ENCODE measurements at regions not wholly inside any gene's neighbourhood (a gene's known extent, or its start where the extent isn't known, plus 50 kb on each side); places are given as distances from the start of the nearest gene placed in this dataset.

DNA sequence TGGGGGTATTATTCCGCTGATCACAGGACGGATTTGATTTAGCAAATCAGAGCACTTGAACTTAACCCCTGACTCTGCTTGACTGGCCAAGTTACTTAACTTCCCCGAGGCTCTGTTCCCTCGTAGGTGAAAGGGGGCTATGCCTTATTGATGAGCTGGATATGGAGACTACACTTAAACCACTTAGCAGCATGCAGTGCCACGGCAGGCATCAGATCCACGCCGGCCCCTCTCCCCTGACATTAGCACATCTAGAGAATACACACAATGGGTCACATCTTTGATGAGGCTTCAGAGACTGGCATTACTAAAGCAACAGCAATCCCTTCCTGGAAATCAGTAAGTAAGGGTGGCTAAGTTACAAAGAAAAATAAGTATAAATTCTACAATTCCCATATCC is 71.0 kb downstream of the ABCC12 start (continued):
- TF ChIP-seq, protein P1, sequence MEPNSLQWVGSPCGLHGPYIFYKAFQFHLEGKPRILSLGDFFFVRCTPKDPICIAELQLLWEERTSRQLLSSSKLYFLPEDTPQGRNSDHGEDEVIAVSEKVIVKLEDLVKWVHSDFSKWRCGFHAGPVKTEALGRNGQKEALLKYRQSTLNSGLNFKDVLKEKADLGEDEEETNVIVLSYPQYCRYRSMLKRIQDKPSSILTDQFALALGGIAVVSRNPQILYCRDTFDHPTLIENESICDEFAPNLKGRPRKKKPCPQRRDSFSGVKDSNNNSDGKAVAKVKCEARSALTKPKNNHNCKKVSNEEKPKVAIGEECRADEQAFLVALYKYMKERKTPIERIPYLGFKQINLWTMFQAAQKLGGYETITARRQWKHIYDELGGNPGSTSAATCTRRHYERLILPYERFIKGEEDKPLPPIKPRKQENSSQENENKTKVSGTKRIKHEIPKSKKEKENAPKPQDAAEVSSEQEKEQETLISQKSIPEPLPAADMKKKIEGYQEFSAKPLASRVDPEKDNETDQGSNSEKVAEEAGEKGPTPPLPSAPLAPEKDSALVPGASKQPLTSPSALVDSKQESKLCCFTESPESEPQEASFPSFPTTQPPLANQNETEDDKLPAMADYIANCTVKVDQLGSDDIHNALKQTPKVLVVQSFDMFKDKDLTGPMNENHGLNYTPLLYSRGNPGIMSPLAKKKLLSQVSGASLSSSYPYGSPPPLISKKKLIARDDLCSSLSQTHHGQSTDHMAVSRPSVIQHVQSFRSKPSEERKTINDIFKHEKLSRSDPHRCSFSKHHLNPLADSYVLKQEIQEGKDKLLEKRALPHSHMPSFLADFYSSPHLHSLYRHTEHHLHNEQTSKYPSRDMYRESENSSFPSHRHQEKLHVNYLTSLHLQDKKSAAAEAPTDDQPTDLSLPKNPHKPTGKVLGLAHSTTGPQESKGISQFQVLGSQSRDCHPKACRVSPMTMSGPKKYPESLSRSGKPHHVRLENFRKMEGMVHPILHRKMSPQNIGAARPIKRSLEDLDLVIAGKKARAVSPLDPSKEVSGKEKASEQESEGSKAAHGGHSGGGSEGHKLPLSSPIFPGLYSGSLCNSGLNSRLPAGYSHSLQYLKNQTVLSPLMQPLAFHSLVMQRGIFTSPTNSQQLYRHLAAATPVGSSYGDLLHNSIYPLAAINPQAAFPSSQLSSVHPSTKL (CRISPR knock-in tag; IDR thresholded peaks at IDR 0.05): no peak
- no peak for TF ChIP-seq CREM (IDR thresholded peaks at IDR 0.05)
- no peak for TF ChIP-seq CREM (CRISPR knock-in tag; IDR thresholded peaks at IDR 0.05)
- TF ChIP-seq, protein P2, sequence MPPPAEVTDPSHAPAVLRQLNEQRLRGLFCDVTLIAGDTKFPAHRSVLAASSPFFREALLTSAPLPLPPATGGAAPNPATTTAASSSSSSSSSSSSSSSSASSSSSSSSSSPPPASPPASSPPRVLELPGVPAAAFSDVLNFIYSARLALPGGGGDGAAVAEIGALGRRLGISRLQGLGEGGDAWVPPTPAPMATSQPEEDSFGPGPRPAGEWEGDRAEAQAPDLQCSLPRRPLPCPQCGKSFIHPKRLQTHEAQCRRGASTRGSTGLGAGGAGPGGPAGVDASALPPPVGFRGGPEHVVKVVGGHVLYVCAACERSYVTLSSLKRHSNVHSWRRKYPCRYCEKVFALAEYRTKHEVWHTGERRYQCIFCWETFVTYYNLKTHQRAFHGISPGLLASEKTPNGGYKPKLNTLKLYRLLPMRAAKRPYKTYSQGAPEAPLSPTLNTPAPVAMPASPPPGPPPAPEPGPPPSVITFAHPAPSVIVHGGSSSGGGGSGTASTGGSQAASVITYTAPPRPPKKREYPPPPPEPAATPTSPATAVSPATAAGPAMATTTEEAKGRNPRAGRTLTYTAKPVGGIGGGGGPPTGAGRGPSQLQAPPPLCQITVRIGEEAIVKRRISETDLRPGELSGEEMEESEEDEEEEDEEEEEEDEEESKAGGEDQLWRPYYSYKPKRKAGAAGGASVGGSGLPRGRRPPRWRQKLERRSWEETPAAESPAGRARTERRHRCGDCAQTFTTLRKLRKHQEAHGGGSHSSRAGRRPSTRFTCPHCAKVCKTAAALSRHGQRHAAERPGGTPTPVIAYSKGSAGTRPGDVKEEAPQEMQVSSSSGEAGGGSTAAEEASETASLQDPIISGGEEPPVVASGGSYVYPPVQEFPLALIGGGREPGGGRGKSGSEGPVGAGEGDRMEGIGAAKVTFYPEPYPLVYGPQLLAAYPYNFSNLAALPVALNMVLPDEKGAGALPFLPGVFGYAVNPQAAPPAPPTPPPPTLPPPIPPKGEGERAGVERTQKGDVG (CRISPR knock-in tag; IDR thresholded peaks at IDR 0.05; ENCODE audit: borderline replicate concordance): no peak
- TF ChIP-seq, protein P3, sequence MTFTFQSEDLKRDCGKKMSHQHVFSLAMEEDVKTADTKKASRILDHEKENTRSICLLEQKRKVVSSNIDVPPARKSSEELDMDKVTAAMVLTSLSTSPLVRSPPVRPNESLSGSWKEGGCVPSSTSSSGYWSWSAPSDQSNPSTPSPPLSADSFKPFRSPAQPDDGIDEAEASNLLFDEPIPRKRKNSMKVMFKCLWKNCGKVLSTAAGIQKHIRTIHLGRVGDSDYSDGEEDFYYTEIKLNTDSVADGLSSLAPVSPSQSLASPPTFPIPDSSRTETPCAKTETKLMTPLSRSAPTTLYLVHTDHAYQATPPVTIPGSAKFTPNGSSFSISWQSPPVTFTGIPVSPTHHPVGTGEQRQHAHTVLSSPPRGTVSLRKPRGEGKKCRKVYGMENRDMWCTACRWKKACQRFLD (CRISPR knock-in tag; IDR thresholded peaks at IDR 0.05; ENCODE audit: borderline replicate concordance): no peak
- TF ChIP-seq, protein P4, sequence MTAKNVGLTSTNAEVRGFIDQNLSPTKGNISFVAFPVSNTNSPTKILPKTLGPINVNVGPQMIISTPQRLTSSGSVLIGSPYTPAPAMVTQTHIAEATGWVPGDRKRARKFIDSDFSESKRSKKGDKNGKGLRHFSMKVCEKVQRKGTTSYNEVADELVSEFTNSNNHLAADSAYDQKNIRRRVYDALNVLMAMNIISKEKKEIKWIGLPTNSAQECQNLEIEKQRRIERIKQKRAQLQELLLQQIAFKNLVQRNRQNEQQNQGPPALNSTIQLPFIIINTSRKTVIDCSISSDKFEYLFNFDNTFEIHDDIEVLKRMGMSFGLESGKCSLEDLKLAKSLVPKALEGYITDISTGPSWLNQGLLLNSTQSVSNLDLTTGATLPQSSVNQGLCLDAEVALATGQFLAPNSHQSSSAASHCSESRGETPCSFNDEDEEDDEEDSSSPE (CRISPR knock-in tag; IDR thresholded peaks at IDR 0.05): no peak
- TF ChIP-seq HNRNPL (IDR thresholded peaks at IDR 0.05; ENCODE audit: low read depth, low read length): no peak
- TF ChIP-seq ZNF558 (CRISPR knock-in tag; IDR thresholded peaks at IDR 0.05; ENCODE audit: borderline replicate concordance): no peak
- TF ChIP-seq, protein P5, sequence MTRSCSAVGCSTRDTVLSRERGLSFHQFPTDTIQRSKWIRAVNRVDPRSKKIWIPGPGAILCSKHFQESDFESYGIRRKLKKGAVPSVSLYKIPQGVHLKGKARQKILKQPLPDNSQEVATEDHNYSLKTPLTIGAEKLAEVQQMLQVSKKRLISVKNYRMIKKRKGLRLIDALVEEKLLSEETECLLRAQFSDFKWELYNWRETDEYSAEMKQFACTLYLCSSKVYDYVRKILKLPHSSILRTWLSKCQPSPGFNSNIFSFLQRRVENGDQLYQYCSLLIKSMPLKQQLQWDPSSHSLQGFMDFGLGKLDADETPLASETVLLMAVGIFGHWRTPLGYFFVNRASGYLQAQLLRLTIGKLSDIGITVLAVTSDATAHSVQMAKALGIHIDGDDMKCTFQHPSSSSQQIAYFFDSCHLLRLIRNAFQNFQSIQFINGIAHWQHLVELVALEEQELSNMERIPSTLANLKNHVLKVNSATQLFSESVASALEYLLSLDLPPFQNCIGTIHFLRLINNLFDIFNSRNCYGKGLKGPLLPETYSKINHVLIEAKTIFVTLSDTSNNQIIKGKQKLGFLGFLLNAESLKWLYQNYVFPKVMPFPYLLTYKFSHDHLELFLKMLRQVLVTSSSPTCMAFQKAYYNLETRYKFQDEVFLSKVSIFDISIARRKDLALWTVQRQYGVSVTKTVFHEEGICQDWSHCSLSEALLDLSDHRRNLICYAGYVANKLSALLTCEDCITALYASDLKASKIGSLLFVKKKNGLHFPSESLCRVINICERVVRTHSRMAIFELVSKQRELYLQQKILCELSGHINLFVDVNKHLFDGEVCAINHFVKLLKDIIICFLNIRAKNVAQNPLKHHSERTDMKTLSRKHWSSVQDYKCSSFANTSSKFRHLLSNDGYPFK (CRISPR knock-in tag; IDR thresholded peaks at IDR 0.05; ENCODE audit: borderline replicate concordance): no peak
- TF ChIP-seq, protein P6, sequence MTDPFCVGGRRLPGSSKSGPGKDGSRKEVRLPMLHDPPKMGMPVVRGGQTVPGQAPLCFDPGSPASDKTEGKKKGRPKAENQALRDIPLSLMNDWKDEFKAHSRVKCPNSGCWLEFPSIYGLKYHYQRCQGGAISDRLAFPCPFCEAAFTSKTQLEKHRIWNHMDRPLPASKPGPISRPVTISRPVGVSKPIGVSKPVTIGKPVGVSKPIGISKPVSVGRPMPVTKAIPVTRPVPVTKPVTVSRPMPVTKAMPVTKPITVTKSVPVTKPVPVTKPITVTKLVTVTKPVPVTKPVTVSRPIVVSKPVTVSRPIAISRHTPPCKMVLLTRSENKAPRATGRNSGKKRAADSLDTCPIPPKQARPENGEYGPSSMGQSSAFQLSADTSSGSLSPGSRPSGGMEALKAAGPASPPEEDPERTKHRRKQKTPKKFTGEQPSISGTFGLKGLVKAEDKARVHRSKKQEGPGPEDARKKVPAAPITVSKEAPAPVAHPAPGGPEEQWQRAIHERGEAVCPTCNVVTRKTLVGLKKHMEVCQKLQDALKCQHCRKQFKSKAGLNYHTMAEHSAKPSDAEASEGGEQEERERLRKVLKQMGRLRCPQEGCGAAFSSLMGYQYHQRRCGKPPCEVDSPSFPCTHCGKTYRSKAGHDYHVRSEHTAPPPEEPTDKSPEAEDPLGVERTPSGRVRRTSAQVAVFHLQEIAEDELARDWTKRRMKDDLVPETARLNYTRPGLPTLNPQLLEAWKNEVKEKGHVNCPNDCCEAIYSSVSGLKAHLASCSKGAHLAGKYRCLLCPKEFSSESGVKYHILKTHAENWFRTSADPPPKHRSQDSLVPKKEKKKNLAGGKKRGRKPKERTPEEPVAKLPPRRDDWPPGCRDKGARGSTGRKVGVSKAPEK (CRISPR knock-in tag; IDR thresholded peaks at IDR 0.05; ENCODE audit: borderline replicate concordance): no peak
- TF ChIP-seq, protein P7, sequence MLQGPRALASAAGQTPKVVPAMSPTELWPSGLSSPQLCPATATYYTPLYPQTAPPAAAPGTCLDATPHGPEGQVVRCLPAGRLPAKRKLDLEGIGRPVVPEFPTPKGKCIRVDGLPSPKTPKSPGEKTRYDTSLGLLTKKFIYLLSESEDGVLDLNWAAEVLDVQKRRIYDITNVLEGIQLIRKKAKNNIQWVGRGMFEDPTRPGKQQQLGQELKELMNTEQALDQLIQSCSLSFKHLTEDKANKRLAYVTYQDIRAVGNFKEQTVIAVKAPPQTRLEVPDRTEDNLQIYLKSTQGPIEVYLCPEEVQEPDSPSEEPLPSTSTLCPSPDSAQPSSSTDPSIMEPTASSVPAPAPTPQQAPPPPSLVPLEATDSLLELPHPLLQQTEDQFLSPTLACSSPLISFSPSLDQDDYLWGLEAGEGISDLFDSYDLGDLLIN (CRISPR knock-in tag; IDR thresholded peaks at IDR 0.05; ENCODE audit: borderline replicate concordance): no peak
- TF ChIP-seq ZNF501 (CRISPR knock-in tag; IDR thresholded peaks at IDR 0.05): no peak
